OCI-LY7 (cell line): ENCODE measurements at regions not wholly inside any gene's neighbourhood (a gene's known extent, or its start where the extent isn't known, plus 50 kb on each side); places are given as distances from the start of the nearest gene placed in this dataset.

Experiments
- BruUV-seq: library from RNA; stranded (reverse); fragments of 400-500 nt; replicated peaks from 2 replicates; lab custom pipeline; 2021; lab: Mats Ljungman, UMichigan
- CTCF ChIA-PET: fragments of 300-600 bp; sonication (Branson Sonifier 250); formaldehyde crosslinking; loops from one replicate; lab custom pipeline; 2022; ENCODE audit warnings: antibody characterized with exemption; ENCODE audit not compliant: unreplicated experiment; lab: Charles Lee
- POLR2A ChIA-PET: fragments of 300-600 bp; sonication (Branson Sonifier 250); formaldehyde crosslinking; loops from one replicate; lab custom pipeline; 2022; ENCODE audit warnings: antibody characterized with exemption; lab: Charles Lee
- DNase-seq: peaks from one replicate; pipeline ENCODE4 v3.0.0-alpha.2; 2015; ENCODE audit warnings: low spot score
- H2AFZ ChIP-seq: fragments of 200-600 bp; sonication (generic), shearing (Covaris generic); 2 replicates; pipeline ENCODE4 v1.6.1; 2014; ENCODE audit warnings: mild to moderate bottlenecking, antibody characterized with exemption, low read length, moderate library complexity
- H3K27ac ChIP-seq: fragments of 200-600 bp; sonication (generic); 2 replicates; pipeline ENCODE4 v1.5.1; 2014; ENCODE audit warnings: mixed run types, low read depth, mild to moderate bottlenecking, moderate library complexity, low read length, inconsistent platforms; ENCODE audit not compliant: poor library complexity, severe bottlenecking
- H3K36me3 ChIP-seq: fragments of 200-600 bp; sonication (generic); 2 replicates; pipeline ENCODE4 v1.6.1; 2014; ENCODE audit warnings: mild to moderate bottlenecking, antibody characterized with exemption, low read length, moderate library complexity, mixed read lengths; ENCODE audit not compliant: insufficient read depth
- H3K4me1 ChIP-seq: fragments of 200-600 bp; sonication (generic); 2 replicates; pipeline ENCODE4 v1.5.1; 2014; ENCODE audit warnings: mild to moderate bottlenecking, low read length; ENCODE audit not compliant: insufficient read depth, poor library complexity, severe bottlenecking
- H3K4me2 ChIP-seq: fragments of 200-600 bp; sonication (generic); 2 replicates; pipeline ENCODE4 v1.6.1; 2014; ENCODE audit warnings: mild to moderate bottlenecking, low read length
- H3K4me3 ChIP-seq: fragments of 200-600 bp; sonication (generic); 2 replicates; pipeline ENCODE4 v1.5.1; 2014; ENCODE audit warnings: mild to moderate bottlenecking, low read depth, low read length; ENCODE audit not compliant: poor library complexity, severe bottlenecking
- H3K79me2 ChIP-seq: fragments of 200-600 bp; sonication (generic); 2 replicates; pipeline ENCODE4 v1.6.1; 2016; ENCODE audit warnings: low read depth, mild to moderate bottlenecking, low read length, moderate library complexity, mixed read lengths; ENCODE audit not compliant: insufficient read depth
- H3K9me2 ChIP-seq: fragments of 200-600 bp; sonication (generic); 2 replicates; pipeline ENCODE4 v1.6.1; 2016; ENCODE audit warnings: mild to moderate bottlenecking, low read length, mixed read lengths; ENCODE audit not compliant: insufficient read depth
- H3K9me3 ChIP-seq: fragments of 200-600 bp; sonication (generic); 2 replicates; pipeline ENCODE4 v1.6.1; 2014; ENCODE audit warnings: mild to moderate bottlenecking, mixed run types, low read length, mixed read lengths
- H4K20me1 ChIP-seq: fragments of 200-600 bp; sonication (generic); 2 replicates; pipeline ENCODE4 v1.6.1; 2014; ENCODE audit warnings: mild to moderate bottlenecking, antibody characterized with exemption, low read length, moderate library complexity, mixed read lengths; ENCODE audit not compliant: insufficient read depth
- CTCF ChIP-seq: fragments of 200-600 bp; sonication (generic); conservative IDR thresholded peaks from 2 replicates; pipeline ENCODE4 v1.5.1; 2014; ENCODE audit warnings: mild to moderate bottlenecking, antibody characterized with exemption, low read length, moderate library complexity, mixed read lengths
- EZH2phosphoT487 ChIP-seq: fragments of 200-600 bp; sonication (generic); IDR thresholded peaks from 2 replicates; pipeline ENCODE4 v1.6.1; 2018; ENCODE audit warnings: low read depth, borderline replicate concordance, mild to moderate bottlenecking, mixed run types, antibody characterized with exemption, low read length, moderate library complexity, mixed read lengths
- intact Hi-C: fragments of 100-400 bp; cut with micrococcal nuclease; formaldehyde crosslinking; loops from one replicate; pipeline ENCODE4 v1.10.0; 2022; ENCODE audit not compliant: unreplicated experiment

- Histone ChIP-seq H3K79me2 (no peaks in the 10 kb centered on the region), H3K9me3 (no peaks in the 10 kb centered on the region), H3K27ac (no peak overlapping the region), H3K4me3 (no peak overlapping the region), H3K4me1 (no peaks in the 10 kb centered on the region), H3K4me2 (no peak overlapping the region), H3K9me2 (no peaks in the 10 kb centered on the region), H3K36me3 (no peaks in the 10 kb centered on the region), H4K20me1 (no peaks in the 10 kb centered on the region), H2AFZ (no peak overlapping the region)
- no TSS peak for BruUV-seq
- intact Hi-C loops = no loop called here
- TF ChIP-seq EZH2phosphoT487 = no peak
- no peak for TF ChIP-seq CTCF
- no peak for DNase-seq
- POLR2A ChIA-PET = interaction anchor here (0.7 kb wide), 1 partner anchor 40 kb away, joined by 3 read pairs; no protein-coding TSS in a partner anchor
- CTCF ChIA-PET = no interaction called here
Observed at GRCh38 chr9:79057576-79057975, 514.2 kb upstream of the TLE4 start.

- no peaks in the 10 kb centered on the region for H3K79me2 ChIP-seq
- H2AFZ ChIP-seq = no peak overlapping the region
- no peaks in the 10 kb centered on the region for H3K9me2 ChIP-seq
- BruUV-seq = no TSS peak
- H3K4me3 ChIP-seq = no peak overlapping the region
- CTCF ChIA-PET = no interaction called here
- H3K9me3 ChIP-seq = no peaks in the 10 kb centered on the region
- H3K36me3 ChIP-seq = no peaks in the 10 kb centered on the region
- H3K27ac ChIP-seq = no peak overlapping the region
- intact Hi-C loops = no loop called here
- H3K4me1 ChIP-seq = no peaks in the 10 kb centered on the region
- no peak for TF ChIP-seq EZH2phosphoT487
- no peak for TF ChIP-seq CTCF
- no peak for DNase-seq
- H3K4me2 ChIP-seq = no peak overlapping the region
- no peaks in the 10 kb centered on the region for H4K20me1 ChIP-seq
- POLR2A ChIA-PET = no interaction called here
Observed at GRCh38 chr9:79060766-79061165, 511.0 kb upstream of the TLE4 start.

- H3K9me2 ChIP-seq = no peaks in the 10 kb centered on the region
- no peak overlapping the region for H3K4me3 ChIP-seq
- no peaks in the 10 kb centered on the region for H3K36me3 ChIP-seq
- DNase-seq = no peak
- BruUV-seq = no TSS peak
- CTCF ChIA-PET = no interaction called here
- no peaks in the 10 kb centered on the region for H3K79me2 ChIP-seq
- H3K4me2 ChIP-seq = no peak overlapping the region
- H3K9me3 ChIP-seq = no peaks in the 10 kb centered on the region
- intact Hi-C loops = no loop called here
- H2AFZ ChIP-seq = no peak overlapping the region
- no peak overlapping the region for H3K27ac ChIP-seq
- no peaks in the 10 kb centered on the region for H4K20me1 ChIP-seq
- POLR2A ChIA-PET = no interaction called here
- TF ChIP-seq EZH2phosphoT487 (no peak), CTCF (no peak)
- no peaks in the 10 kb centered on the region for H3K4me1 ChIP-seq
Observed at GRCh38 chr9:79061752-79062616, 509.8 kb upstream of the TLE4 start.
